KMS-11 (cell line): ENCODE measurements at regions not wholly inside any gene's neighbourhood (a gene's known extent, or its start where the extent isn't known, plus 50 kb on each side); places are given as distances from the start of the nearest gene placed in this dataset.

ENCODE experiments used
- H2AFZ ChIP-seq: fragments of 200-600 bp; sonication (generic); 2 replicates; pipeline ENCODE4 v1.6.1; 2016; ENCODE audit warnings: antibody characterized with exemption, mixed run types, low read depth
- H3K27ac ChIP-seq: fragments of 200-600 bp; sonication (generic); 2 replicates; pipeline ENCODE4 v1.6.1; 2016; ENCODE audit warnings: mild to moderate bottlenecking, mixed run types
- H3K27me3 ChIP-seq: fragments of 200-600 bp; sonication (generic); 2 replicates; pipeline ENCODE4 v1.6.1; 2017; ENCODE audit warnings: mild to moderate bottlenecking, low read depth, mixed run types, moderate library complexity; ENCODE audit not compliant: insufficient read depth
- H3K36me3 ChIP-seq: fragments of 200-600 bp; sonication (generic); 2 replicates; pipeline ENCODE4 v1.6.1; 2017; ENCODE audit warnings: mild to moderate bottlenecking, mixed run types; ENCODE audit not compliant: insufficient read depth
- H3K4me1 ChIP-seq: fragments of 200-600 bp; sonication (generic); 2 replicates; pipeline ENCODE4 v1.6.1; 2016; ENCODE audit warnings: mild to moderate bottlenecking, low read depth, mixed run types; ENCODE audit not compliant: poor library complexity, severe bottlenecking
- H3K4me2 ChIP-seq: fragments of 200-600 bp; sonication (generic); 2 replicates; pipeline ENCODE4 v1.7.0; 2016; ENCODE audit warnings: mild to moderate bottlenecking, mixed run types
- H3K4me3 ChIP-seq: fragments of 200-600 bp; sonication (generic); IDR thresholded peaks from 2 replicates; pipeline ENCODE4 v1.6.1; 2017; ENCODE audit warnings: low read depth, low read length, mixed read lengths; ENCODE audit not compliant: insufficient read depth
- H3K79me2 ChIP-seq: fragments of 200-600 bp; sonication (generic); 2 replicates; pipeline ENCODE4 v1.6.1; 2016; ENCODE audit warnings: low read depth, mixed run types; ENCODE audit not compliant: insufficient read depth
- H3K9ac ChIP-seq: fragments of 200-600 bp; sonication (generic); 2 replicates; pipeline ENCODE4 v1.6.1; 2016; ENCODE audit warnings: mild to moderate bottlenecking, mixed run types
- H4K20me1 ChIP-seq: fragments of 200-600 bp; sonication (generic); 2 replicates; pipeline ENCODE4 v1.6.1; 2016; ENCODE audit warnings: mild to moderate bottlenecking, mixed run types; ENCODE audit not compliant: insufficient read depth
- TF ChIP-seq, protein P1 (sequence below): fragments of 200-600 bp; sonication (generic); conservative IDR thresholded peaks from 2 replicates; pipeline ENCODE4 v1.6.1; 2017; ENCODE audit warnings: low read depth, mild to moderate bottlenecking, antibody characterized with exemption, low read length, moderate library complexity, mixed read lengths

DNA sequence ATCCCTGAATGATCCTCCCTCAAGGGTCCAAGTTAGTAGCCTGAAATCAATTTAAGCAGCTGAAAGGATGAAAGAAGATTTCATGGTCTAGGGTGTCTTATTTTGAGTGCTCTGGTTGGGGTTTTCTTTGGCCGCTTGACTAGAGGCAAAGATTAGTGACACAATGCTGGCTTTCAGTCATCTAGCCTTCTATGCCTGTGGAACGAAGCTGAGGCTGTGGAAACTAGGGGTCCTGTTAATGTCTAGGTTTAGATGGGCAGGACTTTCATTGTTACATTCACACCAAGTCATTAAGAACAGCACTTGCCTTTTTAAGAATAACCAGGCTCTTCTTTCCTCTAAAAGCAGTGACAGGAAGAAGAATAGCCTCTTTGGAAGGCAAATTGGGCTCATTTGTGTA, 253.8 kb upstream of the E2F7 start:
- no peaks in the 10 kb centered on the region for H3K36me3 ChIP-seq
- H3K27ac ChIP-seq = no peak overlapping the region
- H2AFZ ChIP-seq = no peak overlapping the region
- no peak overlapping the region for H3K9ac ChIP-seq
- H3K4me3 ChIP-seq = no peak overlapping the region
- no peak overlapping the region for H3K4me2 ChIP-seq
- no peaks in the 10 kb centered on the region for H3K79me2 ChIP-seq
- TF ChIP-seq, protein P1, sequence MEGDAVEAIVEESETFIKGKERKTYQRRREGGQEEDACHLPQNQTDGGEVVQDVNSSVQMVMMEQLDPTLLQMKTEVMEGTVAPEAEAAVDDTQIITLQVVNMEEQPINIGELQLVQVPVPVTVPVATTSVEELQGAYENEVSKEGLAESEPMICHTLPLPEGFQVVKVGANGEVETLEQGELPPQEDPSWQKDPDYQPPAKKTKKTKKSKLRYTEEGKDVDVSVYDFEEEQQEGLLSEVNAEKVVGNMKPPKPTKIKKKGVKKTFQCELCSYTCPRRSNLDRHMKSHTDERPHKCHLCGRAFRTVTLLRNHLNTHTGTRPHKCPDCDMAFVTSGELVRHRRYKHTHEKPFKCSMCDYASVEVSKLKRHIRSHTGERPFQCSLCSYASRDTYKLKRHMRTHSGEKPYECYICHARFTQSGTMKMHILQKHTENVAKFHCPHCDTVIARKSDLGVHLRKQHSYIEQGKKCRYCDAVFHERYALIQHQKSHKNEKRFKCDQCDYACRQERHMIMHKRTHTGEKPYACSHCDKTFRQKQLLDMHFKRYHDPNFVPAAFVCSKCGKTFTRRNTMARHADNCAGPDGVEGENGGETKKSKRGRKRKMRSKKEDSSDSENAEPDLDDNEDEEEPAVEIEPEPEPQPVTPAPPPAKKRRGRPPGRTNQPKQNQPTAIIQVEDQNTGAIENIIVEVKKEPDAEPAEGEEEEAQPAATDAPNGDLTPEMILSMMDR = no peak
- no peaks in the 10 kb centered on the region for H3K27me3 ChIP-seq
- no peaks in the 10 kb centered on the region for H4K20me1 ChIP-seq
- H3K4me1 ChIP-seq = peaks cover 4% of the 10 kb centered on the region

DNA sequence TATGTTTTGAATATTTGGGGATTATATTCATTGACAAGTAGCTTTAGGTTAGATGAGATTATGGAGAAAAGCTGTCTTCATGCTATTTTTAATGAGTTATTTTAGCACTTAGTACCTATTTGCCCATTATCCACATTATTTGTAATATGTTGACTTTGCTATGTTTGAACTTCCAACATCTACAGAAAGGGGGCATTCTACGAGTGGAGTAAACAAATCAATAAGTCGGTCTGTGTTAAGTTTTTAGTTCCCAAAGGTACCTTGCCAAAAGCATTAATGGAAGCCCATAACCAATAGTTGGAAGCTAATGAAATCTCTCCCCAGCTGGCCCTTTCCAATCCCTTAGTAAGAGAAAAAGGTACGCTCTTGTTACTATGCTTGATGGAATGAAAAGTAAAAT, 250.0 kb upstream of the E2F7 start:
- no peaks in the 10 kb centered on the region for H3K27me3 ChIP-seq
- no peak overlapping the region for H3K27ac ChIP-seq
- no peak overlapping the region for H3K9ac ChIP-seq
- no peak overlapping the region for H2AFZ ChIP-seq
- H3K79me2 ChIP-seq = no peaks in the 10 kb centered on the region
- H3K36me3 ChIP-seq = no peaks in the 10 kb centered on the region
- no peaks in the 10 kb centered on the region for H4K20me1 ChIP-seq
- no peak overlapping the region for H3K4me2 ChIP-seq
- TF ChIP-seq, protein P1 = no peak
- no peaks in the 10 kb centered on the region for H3K4me1 ChIP-seq
- H3K4me3 ChIP-seq = no peak overlapping the region

DNA sequence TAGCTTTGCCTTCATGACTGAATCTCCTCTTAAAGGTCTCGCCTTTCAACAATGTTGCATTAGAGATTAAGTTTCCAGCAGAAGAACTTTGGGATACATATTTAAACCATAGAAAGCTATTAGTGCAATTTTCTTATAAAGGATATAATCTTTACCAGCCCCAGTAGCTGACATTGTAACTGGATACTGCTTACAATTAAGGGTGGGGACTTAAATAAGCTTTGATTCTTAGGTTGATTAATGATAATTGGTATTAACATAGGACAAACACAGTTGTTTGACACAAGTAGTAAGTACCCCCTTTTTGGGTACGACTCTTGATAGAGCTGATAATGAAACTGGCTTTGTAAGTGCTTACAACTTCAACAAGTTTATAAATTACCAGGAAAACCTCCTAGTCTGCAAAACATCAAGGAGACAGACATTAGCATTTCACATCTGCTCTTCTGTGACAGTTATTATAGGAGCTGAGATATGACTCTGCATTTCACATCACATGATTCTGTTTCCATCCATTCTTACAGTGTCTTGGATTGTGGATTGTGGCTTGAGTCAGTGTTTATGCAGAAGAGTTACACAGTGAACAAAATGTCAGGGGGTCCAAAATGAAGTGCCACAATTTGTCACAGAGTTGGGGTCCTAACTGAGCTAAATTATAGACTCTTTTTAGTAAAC, 249.1 kb upstream of the E2F7 start:
- Histone ChIP-seq H3K4me2 (no peak overlapping the region), H3K4me3 (no peak overlapping the region), H3K27me3 (no peaks in the 10 kb centered on the region), H3K36me3 (no peaks in the 10 kb centered on the region), H4K20me1 (no peaks in the 10 kb centered on the region), H3K79me2 (no peaks in the 10 kb centered on the region), H3K4me1 (no peaks in the 10 kb centered on the region), H3K9ac (no peak overlapping the region), H2AFZ (no peak overlapping the region), H3K27ac (no peak overlapping the region)
- TF ChIP-seq, protein P1 = no peak

DNA sequence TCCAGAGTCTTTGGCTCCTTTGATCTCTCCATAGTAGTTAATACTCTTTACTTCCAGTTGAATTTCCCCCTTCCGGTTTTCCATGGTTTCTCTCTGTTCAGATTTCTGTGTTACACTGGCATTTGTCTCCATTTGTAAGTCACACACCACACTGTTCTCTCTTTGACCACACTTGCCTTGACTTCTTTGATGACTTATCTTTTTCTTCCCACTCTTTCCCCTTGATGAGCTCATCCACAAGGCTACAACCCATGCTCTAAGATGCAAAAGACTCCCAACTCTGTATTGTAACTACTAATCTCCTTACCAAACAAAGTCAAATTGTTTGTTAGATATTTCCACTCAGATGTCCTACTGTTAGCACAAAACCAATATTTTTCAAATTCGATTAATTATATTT, 242.7 kb upstream of the E2F7 start:
- H3K27me3 ChIP-seq = no peaks in the 10 kb centered on the region
- H3K4me2 ChIP-seq = no peak overlapping the region
- TF ChIP-seq, protein P1 = no peak
- H3K27ac ChIP-seq = no peak overlapping the region
- H2AFZ ChIP-seq = no peak overlapping the region
- no peaks in the 10 kb centered on the region for H3K36me3 ChIP-seq
- no peaks in the 10 kb centered on the region for H3K4me1 ChIP-seq
- H3K4me3 ChIP-seq = no peak overlapping the region
- H3K79me2 ChIP-seq = no peaks in the 10 kb centered on the region
- H4K20me1 ChIP-seq = no peaks in the 10 kb centered on the region
- H3K9ac ChIP-seq = no peak overlapping the region
